ENCODE measurements at regions not wholly inside any gene's neighbourhood (a gene's known extent, or its start where the extent isn't known, plus 50 kb on each side); places are given as distances from the start of the nearest gene placed in this dataset.

- intact Hi-C loops (cut with DNase I) = no loop called here
These were observed 919.0 kb downstream of the EFNB2 start for GRCh38 chr13:105616333-105617075.

GRCh38 chr13:105612541-105612940, 922.9 kb downstream of the EFNB2 start:
- H3K9me3 ChIP-seq = no peaks in the 10 kb centered on the region
- no peak for TF ChIP-seq POLR2A (IDR thresholded peaks at IDR 0.05)
- no peak for TF ChIP-seq CTCF (IDR thresholded peaks at IDR 0.05)
- H3K27me3 ChIP-seq = no peaks in the 10 kb centered on the region
- 91 to 97% methylated on average over 5 of the region's 5 CpGs for WGBS, 2 donors
- peaks cover 0 to 3% of the 10 kb centered on the region in 2 donors for H3K4me1 ChIP-seq
- no peak overlapping the region for H3K27ac ChIP-seq
- intact Hi-C loops (cut with DNase I) = no loop called here
- H3K36me3 ChIP-seq = no peaks in the 10 kb centered on the region
- DNase-seq = no peak
- no peak overlapping the region for H3K4me3 ChIP-seq (replicated peaks in 1 of 3)

More at GRCh38 chr13:105616333-105617075, 919.0 kb downstream of the EFNB2 start:
- WGBS, 2 donors = 81 to 85% methylated on average over 6 of the region's 6 CpGs
- Histone ChIP-seq H3K36me3 (no peaks in the 10 kb centered on the region), H3K4me1 (peaks cover 0 to 8% of the 10 kb centered on the region in 2 donors), H3K4me3 (replicated peaks in 1 of 3) (no peak overlapping the region), H3K9me3 (no peaks in the 10 kb centered on the region), H3K27ac (no peak overlapping the region), H3K27me3 (no peaks in the 10 kb centered on the region)
- no peak for DNase-seq
- TF ChIP-seq CTCF (IDR thresholded peaks at IDR 0.05) = no peak

GRCh38 chr13:105611424-105611823, 924.0 kb downstream of the EFNB2 start:
- H3K27ac ChIP-seq = no peak overlapping the region
- H3K4me1 ChIP-seq = peaks cover 0 to 3% of the 10 kb centered on the region in 2 donors
- H3K4me3 ChIP-seq (replicated peaks in 1 of 3) = no peak overlapping the region
- no peak for DNase-seq
- H3K36me3 ChIP-seq = no peaks in the 10 kb centered on the region
- H3K27me3 ChIP-seq = no peaks in the 10 kb centered on the region
- 32 to 33% methylated on average over 5 of the region's 5 CpGs for WGBS, 2 donors
- no peak for TF ChIP-seq POLR2A (IDR thresholded peaks at IDR 0.05)
- TF ChIP-seq CTCF (IDR thresholded peaks at IDR 0.05) = no peak
- intact Hi-C loops (cut with DNase I) = no loop called here
- H3K9me3 ChIP-seq = no peaks in the 10 kb centered on the region

GRCh38 chr13:105608104-105608503, 927.4 kb downstream of the EFNB2 start:
- TF ChIP-seq POLR2A (IDR thresholded peaks at IDR 0.05) (no peak), CTCF (IDR thresholded peaks at IDR 0.05) (no peak)
- H3K4me1 ChIP-seq = peaks cover 0 to 3% of the 10 kb centered on the region in 2 donors
- no peak overlapping the region for H3K4me3 ChIP-seq (replicated peaks in 1 of 3)
- H3K9me3 ChIP-seq = no peaks in the 10 kb centered on the region
- DNase-seq = no peak
- H3K27me3 ChIP-seq = no peaks in the 10 kb centered on the region
- H3K36me3 ChIP-seq = no peaks in the 10 kb centered on the region
- intact Hi-C loops (cut with DNase I) = no loop called here
- H3K27ac ChIP-seq = no peak overlapping the region
- 68 to 92% methylated on average over 2 of the region's 2 CpGs for WGBS, 2 donors

- Histone ChIP-seq H3K36me3 (no peaks in the 10 kb centered on the region), H3K27me3 (no peaks in the 10 kb centered on the region), H3K4me3 (replicated peaks in 1 of 3) (no peak overlapping the region), H3K9me3 (no peaks in the 10 kb centered on the region), H3K27ac (no peak overlapping the region), H3K4me1 (peaks cover 0 to 3% of the 10 kb centered on the region in 2 donors)
- TF ChIP-seq CTCF (IDR thresholded peaks at IDR 0.05) = no peak
- TF ChIP-seq POLR2A (IDR thresholded peaks at IDR 0.05) = no peak
- DNase-seq = no peak
- WGBS, 2 donors = 93 to 97% methylated on average over 2 of the region's 2 CpGs
- intact Hi-C loops (cut with DNase I) = no loop called here
These were observed 928.0 kb downstream of the EFNB2 start for GRCh38 chr13:105607426-105607825.

Data from thyroid gland (tissue), 4 donors.